Nucleus accumbens (tissue), 56 donors: ENCODE measurements at regions not wholly inside any gene's neighbourhood (a gene's known extent, or its start where the extent isn't known, plus 50 kb on each side); places are given as distances from the start of the nearest gene placed in this dataset.
A peak's percentile ranks its signal among the peaks of the same experiment; 100 is the strongest.

ENCODE experiments used
- DNase-seq, 56 donors: peaks; one replicate each; lab custom pipeline; 2025; lab: John Stamatoyannopoulos, UW

- no peak for DNase-seq
Measured at GRCh38 chr11:69983897-69984438, 94.1 kb upstream of the ANO1 start.

- no peak for DNase-seq
Measured at GRCh38 chr11:69984457-69985261, 93.5 kb upstream of the ANO1 start.

GRCh38 chr11:69985331-69985640 lies 92.8 kb upstream of the ANO1 start:
- DNase-seq = no peak

GRCh38 chr11:69985641-69986439 lies 92.3 kb upstream of the ANO1 start:
- peak in 1 of 56 donors; percentile 9 for DNase-seq

GRCh38 chr11:69986440-69986787 lies 91.7 kb upstream of the ANO1 start:
- no peak for DNase-seq

GRCh38 chr11:69986830-69987229 lies 91.3 kb upstream of the ANO1 start:
- no peak for DNase-seq

- DNase-seq = no peak
Measured at GRCh38 chr11:69992026-69992425, 86.1 kb upstream of the ANO1 start.

DNA sequence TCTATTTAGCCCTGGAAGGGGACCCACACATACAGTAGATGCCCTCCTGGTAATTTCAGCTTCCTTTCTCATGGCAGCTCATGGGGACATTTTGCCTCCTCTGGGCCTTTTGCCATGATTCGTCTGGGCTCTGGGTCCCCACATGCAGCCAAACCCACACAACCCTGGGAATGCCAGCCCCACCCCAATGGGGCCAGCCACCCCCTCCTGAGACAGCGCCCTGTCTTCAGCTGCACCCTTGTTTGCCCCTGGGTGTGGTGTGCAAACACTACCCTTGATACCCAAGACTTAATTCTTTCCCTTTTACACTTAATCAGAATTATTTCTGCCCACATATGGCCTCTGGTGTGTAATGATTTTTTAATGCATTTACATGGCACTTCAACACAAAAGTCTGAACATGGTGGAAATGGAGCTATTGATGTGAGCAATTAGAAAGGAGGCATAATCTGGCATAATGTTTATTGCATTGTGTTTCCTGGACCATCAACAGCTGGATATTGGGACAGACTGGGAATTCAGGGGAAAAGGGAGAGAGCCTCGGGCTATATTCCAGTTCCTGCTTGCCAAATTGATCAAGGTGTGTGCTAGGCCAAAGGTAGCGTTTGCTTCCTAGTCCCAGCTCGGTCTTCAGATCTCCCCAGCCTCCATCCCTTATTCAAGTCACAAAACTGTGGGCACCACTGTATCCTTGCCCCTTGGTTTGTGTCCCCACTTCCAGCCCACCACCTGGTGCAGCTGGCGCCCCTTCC lies 85.0 kb upstream of the ANO1 start:
- no peak for DNase-seq

GRCh38 chr11:69994810-69995209 lies 83.3 kb upstream of the ANO1 start:
- DNase-seq = no peak

DNA sequence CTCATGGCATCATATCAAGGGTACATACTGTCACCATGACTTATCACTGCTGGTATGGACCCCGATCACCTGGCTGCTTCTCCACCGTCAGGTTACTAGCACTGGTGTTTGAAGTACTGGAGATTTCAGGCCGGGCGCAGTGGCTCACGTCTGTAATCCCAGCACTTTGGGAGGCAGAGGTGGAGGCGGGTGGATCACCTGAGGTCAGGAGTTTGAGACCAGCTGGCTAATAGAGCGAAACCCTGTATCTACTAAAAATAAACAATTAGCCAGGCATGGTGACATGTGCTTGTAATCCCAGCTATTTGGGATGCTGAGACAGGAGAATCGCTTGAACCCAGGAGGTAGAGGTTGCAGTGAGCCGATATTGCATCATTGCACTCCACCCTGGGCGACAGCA lies 82.4 kb upstream of the ANO1 start:
- DNase-seq = no peak

DNA sequence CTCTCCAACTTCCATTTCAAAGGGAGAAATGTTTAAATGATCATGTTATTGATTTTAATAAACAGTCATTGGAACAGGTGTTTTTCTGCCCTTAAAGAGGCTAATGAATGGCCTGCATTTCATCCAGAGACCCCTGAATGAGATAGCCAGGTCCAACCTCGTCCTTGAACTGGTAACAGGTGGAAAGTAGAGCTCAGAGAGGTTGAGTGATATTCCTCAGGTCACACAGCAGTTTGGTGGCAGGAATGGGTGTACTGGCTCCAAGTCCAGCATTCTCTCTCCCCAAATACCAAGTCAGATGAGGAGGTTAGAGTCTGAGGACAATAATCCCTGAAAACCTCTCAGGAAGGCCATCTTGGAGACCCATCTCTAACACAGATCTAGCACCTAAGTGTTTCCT lies 81.7 kb upstream of the ANO1 start:
- no peak for DNase-seq

DNA sequence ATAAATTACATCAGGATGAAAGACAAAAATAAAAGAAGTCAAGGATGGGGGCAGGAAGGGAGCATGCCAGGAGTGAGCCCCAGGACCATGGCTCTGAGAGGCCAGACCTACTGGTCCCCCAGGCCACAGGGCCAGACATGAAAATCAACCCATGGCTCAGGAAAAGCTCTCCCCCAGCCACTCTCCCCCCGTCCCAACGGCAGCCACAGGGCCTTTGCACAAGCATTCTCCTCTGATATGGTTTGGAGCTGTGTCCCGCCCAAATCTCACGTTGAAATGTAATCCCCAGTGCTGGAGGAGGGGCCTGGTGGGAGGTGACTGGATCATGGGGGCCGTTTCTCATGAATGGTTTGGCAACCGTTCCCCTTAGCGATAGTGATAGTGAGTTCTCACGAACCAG lies 80.8 kb upstream of the ANO1 start:
- DNase-seq = no peak

DNA sequence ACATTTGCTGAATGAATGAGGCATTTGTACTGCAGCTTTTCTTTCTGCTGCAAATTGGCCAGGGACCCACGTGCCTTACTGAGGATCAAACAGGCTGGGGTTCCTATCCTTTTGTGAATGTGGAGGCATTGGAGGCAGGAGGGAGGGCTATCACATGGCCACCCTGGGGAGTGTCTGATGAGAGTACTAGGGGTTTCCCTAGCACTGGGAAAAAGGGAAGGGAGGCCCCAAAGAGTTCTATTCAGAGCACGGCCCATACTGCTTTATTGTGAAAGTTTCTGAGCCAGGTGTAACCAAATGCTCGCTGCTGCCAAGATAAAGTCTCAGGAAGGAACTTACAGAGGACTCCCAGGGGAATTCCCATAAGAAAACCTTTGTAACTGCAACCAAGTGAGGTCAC lies 78.4 kb upstream of the ANO1 start:
- DNase-seq = no peak

DNA sequence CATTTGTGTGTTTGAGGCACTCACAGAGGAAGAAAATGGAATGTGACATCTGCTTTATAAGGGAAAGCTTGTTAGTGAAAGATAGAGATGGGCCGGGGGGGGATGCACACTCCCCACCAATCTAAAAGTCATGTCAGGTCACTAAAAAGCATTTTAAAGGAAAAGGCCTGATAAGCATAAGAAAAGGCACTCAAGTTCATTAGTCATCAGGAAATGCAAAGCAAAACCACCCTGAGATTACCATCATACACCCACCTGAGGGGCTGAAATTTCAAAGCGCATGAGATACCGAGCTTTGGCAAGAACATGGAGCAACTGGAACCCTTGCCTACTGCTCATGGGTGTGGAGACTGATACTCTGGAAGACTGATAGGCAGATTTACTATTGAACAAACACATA lies 77.9 kb upstream of the ANO1 start:
- DNase-seq = no peak

- DNase-seq = no peak
Measured at GRCh38 chr11:70001246-70001645, 76.9 kb upstream of the ANO1 start.

GRCh38 chr11:70002433-70002832 lies 75.7 kb upstream of the ANO1 start:
- no peak for DNase-seq

- no peak for DNase-seq
Measured at GRCh38 chr11:70005107-70005818, 72.9 kb upstream of the ANO1 start.

- no peak for DNase-seq
Measured at GRCh38 chr11:70007796-70008195, 70.3 kb upstream of the ANO1 start.

- no peak for DNase-seq
Measured at GRCh38 chr11:70010774-70011173, 67.3 kb upstream of the ANO1 start.

- no peak for DNase-seq
Measured at GRCh38 chr11:70012134-70012733, 65.9 kb upstream of the ANO1 start.
